ENCODE measurements at regions not wholly inside any gene's neighbourhood (a gene's known extent, or its start where the extent isn't known, plus 50 kb on each side); places are given as distances from the start of the nearest gene placed in this dataset.

DNA sequence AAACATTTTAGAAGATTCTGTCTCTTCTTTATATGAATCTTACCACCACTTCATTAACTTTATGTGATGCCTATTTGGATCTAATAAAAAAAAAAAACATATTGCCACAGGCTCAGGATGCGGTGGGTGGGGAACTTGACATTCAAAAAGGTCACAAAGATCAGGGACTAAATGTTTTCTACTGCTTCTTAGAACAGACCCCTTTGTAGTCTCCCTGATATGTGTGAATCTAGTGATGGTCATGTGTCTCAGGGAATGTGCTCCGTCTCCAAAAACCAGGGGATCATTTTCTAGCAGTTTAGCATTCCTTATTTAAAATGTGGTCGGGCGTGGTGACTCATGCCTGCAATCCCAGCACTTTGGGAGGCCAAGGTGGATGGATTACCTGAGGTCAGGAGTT lies 807.8 kb upstream of the CHAC2 start:
- Histone ChIP-seq H3K36me3 (no peaks in the 10 kb centered on the region), H3K4me3 (no peak overlapping the region), H3K4me1 (no peaks in the 10 kb centered on the region), H3K27me3 (ENCODE audit: low read depth) (no peaks in the 10 kb centered on the region), H3K9me3 (no peaks in the 10 kb centered on the region), H3K27ac (no peak overlapping the region)
- intact Hi-C loops (cut with DNase I): no loop called here
- DNase-seq (no peak), ATAC-seq (no peak)
- TF ChIP-seq CTCF (IDR thresholded peaks at IDR 0.05): no peak

DNA sequence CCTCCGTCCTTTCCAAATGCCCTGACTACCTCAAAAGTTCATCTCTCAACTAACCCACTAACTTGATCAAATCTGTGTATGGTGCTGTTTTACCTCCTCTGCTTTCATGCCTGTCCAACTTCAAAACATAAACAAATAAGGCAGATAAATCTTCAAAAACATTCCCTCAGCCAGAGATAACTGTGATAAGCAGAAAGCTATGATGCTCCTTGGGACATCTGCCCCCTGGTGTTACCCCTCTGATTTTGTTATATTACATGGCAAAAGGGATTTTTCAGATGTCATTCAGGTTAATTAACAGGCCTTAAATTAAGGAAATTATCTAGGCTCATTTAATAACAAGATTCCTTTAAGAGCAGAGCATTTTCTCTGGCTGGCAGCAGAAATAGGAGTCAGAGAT lies 810.8 kb upstream of the CHAC2 start:
- ATAC-seq: no peak
- no peaks in the 10 kb centered on the region for H3K4me1 ChIP-seq
- TF ChIP-seq CTCF (IDR thresholded peaks at IDR 0.05): no peak
- no peak for DNase-seq
- no peaks in the 10 kb centered on the region for H3K27me3 ChIP-seq (ENCODE audit: low read depth)
- H3K9me3 ChIP-seq: no peaks in the 10 kb centered on the region
- intact Hi-C loops (cut with DNase I): no loop called here
- no peak overlapping the region for H3K4me3 ChIP-seq
- H3K27ac ChIP-seq: no peak overlapping the region
- no peaks in the 10 kb centered on the region for H3K36me3 ChIP-seq

DNA sequence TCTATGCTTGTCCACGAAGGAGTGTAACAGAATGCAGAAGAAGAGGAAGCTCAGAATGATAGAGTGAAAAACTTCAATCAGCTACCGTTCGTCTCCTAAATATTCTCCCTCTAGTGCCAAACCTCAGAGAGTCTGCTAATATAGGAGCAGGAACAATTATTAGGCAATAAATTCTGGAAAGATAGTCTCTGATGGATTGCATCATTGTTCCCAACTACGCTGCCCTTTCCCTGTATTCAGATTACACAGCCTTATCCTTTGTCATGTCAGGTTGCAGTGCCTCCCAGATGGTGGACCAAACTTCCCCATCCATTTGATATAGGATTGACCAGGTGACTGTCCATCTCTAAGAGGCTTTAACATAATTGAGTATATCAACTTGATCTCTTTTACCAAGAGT lies 811.5 kb upstream of the CHAC2 start:
- no peak for TF ChIP-seq CTCF (IDR thresholded peaks at IDR 0.05)
- ATAC-seq: no peak
- H3K9me3 ChIP-seq: no peaks in the 10 kb centered on the region
- no peaks in the 10 kb centered on the region for H3K36me3 ChIP-seq
- H3K4me1 ChIP-seq: no peaks in the 10 kb centered on the region
- DNase-seq: no peak
- no peak overlapping the region for H3K27ac ChIP-seq
- intact Hi-C loops (cut with DNase I): no loop called here
- H3K27me3 ChIP-seq (ENCODE audit: low read depth): no peaks in the 10 kb centered on the region
- no peak overlapping the region for H3K4me3 ChIP-seq

GRCh38 chr2:52955079-52955478 lies 812.5 kb upstream of the CHAC2 start:
- no peaks in the 10 kb centered on the region for H3K36me3 ChIP-seq
- DNase-seq (no peak), ATAC-seq (no peak)
- H3K27me3 ChIP-seq (ENCODE audit: low read depth): no peaks in the 10 kb centered on the region
- no peak for TF ChIP-seq CTCF (IDR thresholded peaks at IDR 0.05)
- H3K4me3 ChIP-seq: no peak overlapping the region
- intact Hi-C loops (cut with DNase I): no loop called here
- no peaks in the 10 kb centered on the region for H3K9me3 ChIP-seq
- H3K4me1 ChIP-seq: no peaks in the 10 kb centered on the region
- H3K27ac ChIP-seq: no peak overlapping the region

GRCh38 chr2:52940101-52940500 lies 827.5 kb upstream of the CHAC2 start:
- H3K4me3 ChIP-seq: no peak overlapping the region
- no peak overlapping the region for H3K27ac ChIP-seq
- no peaks in the 10 kb centered on the region for H3K4me1 ChIP-seq
- no peaks in the 10 kb centered on the region for H3K9me3 ChIP-seq
- H3K27me3 ChIP-seq (ENCODE audit: low read depth): no peaks in the 10 kb centered on the region
- DNase-seq (no peak), ATAC-seq (no peak)
- intact Hi-C loops (cut with DNase I): no loop called here
- H3K36me3 ChIP-seq: no peaks in the 10 kb centered on the region
- TF ChIP-seq CTCF (IDR thresholded peaks at IDR 0.05): no peak

GRCh38 chr2:52939250-52939649 lies 828.4 kb upstream of the CHAC2 start:
- Histone ChIP-seq H3K36me3 (no peaks in the 10 kb centered on the region), H3K4me3 (no peak overlapping the region), H3K27me3 (ENCODE audit: low read depth) (no peaks in the 10 kb centered on the region), H3K4me1 (no peaks in the 10 kb centered on the region), H3K27ac (no peak overlapping the region), H3K9me3 (no peaks in the 10 kb centered on the region)
- intact Hi-C loops (cut with DNase I): no loop called here
- no peak for TF ChIP-seq CTCF (IDR thresholded peaks at IDR 0.05)
- DNase-seq (no peak), ATAC-seq (no peak)
